HFFc6 (cell line): ENCODE measurements at regions not wholly inside any gene's neighbourhood (a gene's known extent, or its start where the extent isn't known, plus 50 kb on each side); places are given as distances from the start of the nearest gene placed in this dataset.
"Not testable (repeated sequence)": the region's sequence is repeated elsewhere in the genome, so short reads cannot be mapped to it uniquely, and the experiment has no call there.

Source experiments
- DNase-seq: peaks from one replicate; pipeline ENCODE4 v3.0.0-alpha.2; 2018
- H3K27ac Mint-ChIP-seq: 2 replicates; pipeline ENCODE4 v1.8.0; 2020; ENCODE audit warnings: mild to moderate bottlenecking, mixed read lengths
- H3K27me3 Mint-ChIP-seq: 2 replicates; pipeline ENCODE4 v1.8.0; 2021; ENCODE audit warnings: mild to moderate bottlenecking, moderate library complexity, mixed read lengths; ENCODE audit not compliant: insufficient read depth
- H3K36me3 Mint-ChIP-seq: 2 replicates; pipeline ENCODE4 v1.8.0; 2021; ENCODE audit warnings: low read depth, mixed read lengths
- H3K4me1 Mint-ChIP-seq: 2 replicates; pipeline ENCODE4 v1.8.0; 2020; ENCODE audit warnings: low read depth, mixed read lengths
- H3K4me3 Mint-ChIP-seq: 2 replicates; pipeline ENCODE4 v1.8.0; 2020; ENCODE audit warnings: mild to moderate bottlenecking, moderate library complexity, mixed read lengths
- H3K9me3 Mint-ChIP-seq: 2 replicates; pipeline ENCODE4 v1.8.0; 2020; ENCODE audit warnings: mild to moderate bottlenecking, mixed read lengths
- TF ChIP-seq, protein P1 (sequence below): fragments of 200-600 bp; sonication (generic); IDR thresholded peaks from 2 replicates; pipeline ENCODE4 v1.5.0; 2021; ENCODE audit warnings: antibody characterized with exemption, mild to moderate bottlenecking

DNA sequence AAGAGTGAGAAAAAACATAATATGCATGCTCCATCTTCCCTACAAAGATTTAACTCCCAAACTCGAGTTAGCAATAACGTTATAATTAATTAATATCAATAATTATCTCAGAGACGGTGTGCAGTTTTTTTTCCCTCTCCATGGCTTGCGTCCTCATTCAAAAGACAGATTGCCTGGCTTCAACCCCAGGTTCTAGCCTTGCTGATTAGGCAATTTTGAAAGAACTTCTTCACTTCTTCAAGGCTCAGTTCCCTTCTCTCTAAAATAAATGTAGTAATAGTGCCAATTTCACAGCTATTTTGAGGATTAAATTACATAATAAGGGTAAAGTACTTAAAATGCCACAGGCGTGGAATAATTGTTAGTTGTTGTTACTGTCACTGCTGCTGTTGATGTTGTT lies 876.1 kb upstream of the GBE1 start:
- H3K36me3 Mint-ChIP-seq = no peaks in the 10 kb centered on the region
- peaks cover 29% of the 10 kb centered on the region for H3K9me3 Mint-ChIP-seq
- H3K27me3 Mint-ChIP-seq = no peaks in the 10 kb centered on the region
- TF ChIP-seq, protein P1, sequence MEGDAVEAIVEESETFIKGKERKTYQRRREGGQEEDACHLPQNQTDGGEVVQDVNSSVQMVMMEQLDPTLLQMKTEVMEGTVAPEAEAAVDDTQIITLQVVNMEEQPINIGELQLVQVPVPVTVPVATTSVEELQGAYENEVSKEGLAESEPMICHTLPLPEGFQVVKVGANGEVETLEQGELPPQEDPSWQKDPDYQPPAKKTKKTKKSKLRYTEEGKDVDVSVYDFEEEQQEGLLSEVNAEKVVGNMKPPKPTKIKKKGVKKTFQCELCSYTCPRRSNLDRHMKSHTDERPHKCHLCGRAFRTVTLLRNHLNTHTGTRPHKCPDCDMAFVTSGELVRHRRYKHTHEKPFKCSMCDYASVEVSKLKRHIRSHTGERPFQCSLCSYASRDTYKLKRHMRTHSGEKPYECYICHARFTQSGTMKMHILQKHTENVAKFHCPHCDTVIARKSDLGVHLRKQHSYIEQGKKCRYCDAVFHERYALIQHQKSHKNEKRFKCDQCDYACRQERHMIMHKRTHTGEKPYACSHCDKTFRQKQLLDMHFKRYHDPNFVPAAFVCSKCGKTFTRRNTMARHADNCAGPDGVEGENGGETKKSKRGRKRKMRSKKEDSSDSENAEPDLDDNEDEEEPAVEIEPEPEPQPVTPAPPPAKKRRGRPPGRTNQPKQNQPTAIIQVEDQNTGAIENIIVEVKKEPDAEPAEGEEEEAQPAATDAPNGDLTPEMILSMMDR = no peak
- DNase-seq = no peak
- H3K27ac Mint-ChIP-seq = no peak overlapping the region
- H3K4me1 Mint-ChIP-seq = no peaks in the 10 kb centered on the region
- H3K4me3 Mint-ChIP-seq = no peak overlapping the region

DNA sequence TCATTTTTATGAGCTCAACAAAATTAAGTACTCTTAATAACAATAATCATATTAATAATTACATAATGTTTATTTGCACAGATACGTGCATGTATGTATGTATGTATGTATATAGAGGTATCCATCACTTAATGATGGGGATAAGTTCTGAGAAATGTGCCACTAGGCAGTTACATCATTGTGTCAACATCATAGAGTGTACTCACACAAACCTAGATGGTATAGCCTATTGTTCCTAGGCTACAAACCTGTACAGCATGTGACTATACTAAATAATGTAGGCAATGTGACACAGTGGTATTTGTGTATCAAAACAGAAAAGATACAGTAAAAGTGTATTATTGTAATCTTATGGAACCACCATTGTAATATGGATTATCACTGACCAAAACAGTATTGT lies 874.7 kb upstream of the GBE1 start:
- Mint-ChIP-seq H3K36me3 (no peaks in the 10 kb centered on the region), H3K9me3 (peaks cover 19% of the 10 kb centered on the region), H3K27me3 (no peaks in the 10 kb centered on the region), H3K4me3 (no peak overlapping the region), H3K27ac (no peak overlapping the region), H3K4me1 (no peaks in the 10 kb centered on the region)
- TF ChIP-seq, protein P1 = no peak
- no peak for DNase-seq

DNA sequence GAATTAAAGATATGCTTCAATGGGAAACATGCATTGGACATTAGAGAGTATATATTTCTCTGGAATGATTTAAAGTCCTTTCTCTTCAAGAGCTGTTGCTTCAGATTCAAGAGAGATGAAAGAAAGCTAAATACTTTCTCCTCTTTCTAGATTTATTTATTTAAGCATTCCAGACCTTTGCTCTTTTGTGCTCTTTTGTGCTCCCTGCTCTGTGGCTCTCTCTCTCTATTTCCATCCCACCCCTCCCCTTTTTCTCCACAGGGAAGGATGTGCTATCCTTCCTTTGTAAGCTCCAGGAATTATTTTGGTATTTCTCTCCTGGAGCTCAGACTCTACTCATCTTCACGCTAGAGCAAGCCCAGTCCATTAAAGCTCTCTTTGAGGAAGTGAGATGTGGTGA lies 871.9 kb upstream of the GBE1 start:
- no peak overlapping the region for H3K4me3 Mint-ChIP-seq
- no peak overlapping the region for H3K27ac Mint-ChIP-seq
- no peaks in the 10 kb centered on the region for H3K4me1 Mint-ChIP-seq
- TF ChIP-seq, protein P1 = no peak
- no peaks in the 10 kb centered on the region for H3K36me3 Mint-ChIP-seq
- no peak for DNase-seq
- peaks cover 33% of the 10 kb centered on the region for H3K9me3 Mint-ChIP-seq
- H3K27me3 Mint-ChIP-seq = no peaks in the 10 kb centered on the region

DNA sequence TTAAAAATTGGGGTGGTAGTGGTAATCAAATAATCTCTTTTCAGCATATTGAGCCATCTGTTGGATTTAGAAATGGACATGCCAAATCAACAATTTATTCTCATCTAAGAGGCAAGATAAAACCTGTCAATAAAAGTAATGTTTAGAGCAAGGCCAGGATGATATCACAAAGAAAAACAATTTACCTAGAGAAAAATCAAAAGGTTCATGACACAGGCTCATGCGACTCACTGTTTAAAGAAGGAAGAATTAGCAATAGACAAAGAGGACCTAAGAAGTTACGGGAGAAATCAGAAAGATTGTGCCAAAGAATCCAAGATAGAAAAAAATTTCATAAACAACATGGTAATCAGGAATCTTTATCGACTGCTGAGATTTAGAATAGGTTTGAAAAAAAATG lies 868.5 kb upstream of the GBE1 start:
- Mint-ChIP-seq H3K4me3 (no peak overlapping the region), H3K27me3 (no peaks in the 10 kb centered on the region), H3K27ac (no peak overlapping the region), H3K4me1 (no peaks in the 10 kb centered on the region), H3K36me3 (no peaks in the 10 kb centered on the region), H3K9me3 (peaks cover 37% of the 10 kb centered on the region)
- TF ChIP-seq, protein P1 = no peak
- DNase-seq = no peak

DNA sequence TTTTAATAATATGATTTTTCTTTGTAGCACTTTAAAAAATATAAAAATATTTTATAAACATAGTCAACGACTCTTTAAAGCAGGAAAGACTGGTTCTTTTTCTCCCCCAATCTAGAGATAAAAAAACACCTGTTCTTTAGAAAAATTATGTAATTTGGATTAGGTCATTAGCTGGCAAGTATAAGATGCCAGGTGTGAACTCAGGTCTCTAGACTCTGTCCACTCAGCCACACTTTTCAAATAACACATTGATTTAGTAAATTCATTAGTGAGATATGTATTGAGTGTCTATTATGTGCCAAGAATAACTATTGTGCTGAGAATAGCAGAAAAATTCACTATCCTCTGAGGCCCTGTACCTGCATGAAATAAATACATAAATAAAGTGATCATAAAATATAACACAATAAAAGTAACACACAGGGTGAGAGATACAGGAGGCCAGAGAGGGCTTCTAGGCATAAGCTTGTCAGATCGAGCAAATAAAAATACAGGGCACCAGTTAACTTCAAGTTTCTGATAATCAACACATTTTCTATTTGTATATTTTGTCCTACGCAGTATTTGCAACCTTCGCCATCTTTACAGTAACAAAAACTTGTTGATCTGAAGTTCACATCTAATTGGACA lies 867.1 kb upstream of the GBE1 start:
- Mint-ChIP-seq H3K36me3 (no peaks in the 10 kb centered on the region), H3K9me3 (peaks cover 45% of the 10 kb centered on the region), H3K27me3 (no peaks in the 10 kb centered on the region), H3K27ac (no peak overlapping the region), H3K4me3 (no peak overlapping the region), H3K4me1 (no peaks in the 10 kb centered on the region)
- DNase-seq = no peak
- TF ChIP-seq, protein P1 = no peak

DNA sequence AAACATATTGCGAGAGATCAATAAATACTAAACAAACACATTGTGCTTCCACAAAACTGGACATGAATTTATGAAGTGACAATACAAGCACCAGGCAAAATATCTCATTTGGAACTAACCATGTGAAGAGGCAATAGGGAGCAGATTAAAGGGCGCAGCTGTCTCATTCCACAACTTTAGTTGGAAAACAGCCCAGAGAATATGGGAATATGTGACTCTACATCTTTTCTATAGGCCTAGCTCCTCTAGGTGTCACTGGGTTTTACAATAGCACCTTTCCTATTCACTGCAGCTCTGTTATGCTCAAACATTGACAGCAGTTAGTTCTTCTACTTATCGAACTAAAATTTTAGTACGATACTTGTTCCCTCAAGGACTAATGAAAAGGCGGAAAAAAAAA lies 866.3 kb upstream of the GBE1 start:
- Mint-ChIP-seq H3K27me3 (no peaks in the 10 kb centered on the region), H3K9me3 (peaks cover 49% of the 10 kb centered on the region), H3K4me3 (no peak overlapping the region), H3K27ac (no peak overlapping the region), H3K4me1 (no peaks in the 10 kb centered on the region), H3K36me3 (no peaks in the 10 kb centered on the region)
- no peak for DNase-seq
- TF ChIP-seq, protein P1 = no peak

DNA sequence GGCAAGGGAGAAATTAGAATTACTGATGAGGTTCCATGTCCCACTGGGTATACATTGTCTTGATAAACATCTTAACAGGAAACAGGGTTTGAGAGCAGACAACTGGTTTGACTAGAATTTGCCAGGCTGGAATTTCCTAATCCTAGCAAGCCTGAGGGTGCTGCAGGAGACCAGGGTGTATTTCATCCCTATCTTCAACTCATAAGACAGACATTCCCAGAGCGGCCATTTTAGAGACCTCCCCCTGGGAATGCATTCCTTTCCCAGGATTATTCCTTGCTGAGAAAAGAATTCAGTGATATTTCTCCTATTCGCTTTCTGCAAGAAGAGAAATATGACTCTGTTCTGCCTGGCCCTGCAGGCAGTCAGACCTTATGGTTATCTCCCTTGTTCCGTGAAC lies 859.3 kb upstream of the GBE1 start:
- not testable (repeated sequence) for H3K4me3 Mint-ChIP-seq, H3K27ac Mint-ChIP-seq, H3K27me3 Mint-ChIP-seq, H3K36me3 Mint-ChIP-seq, H3K4me1 Mint-ChIP-seq, DNase-seq
- H3K9me3 Mint-ChIP-seq = peaks cover 44% of the 10 kb centered on the region
